RWPE2 (cell line): ENCODE measurements at regions not wholly inside any gene's neighbourhood (a gene's known extent, or its start where the extent isn't known, plus 50 kb on each side); places are given as distances from the start of the nearest gene placed in this dataset.
A peak's percentile ranks its signal among the peaks of the same experiment; 100 is the strongest.

Source experiments
- ATAC-seq: fragments of 200-7000 bp; cut with Tn5 transposase; 3 replicates; pipeline ENCODE4 v1.9.1; 2021; ENCODE audit warnings: low read depth
- DNase-seq: peaks from one replicate; pipeline ENCODE4 v3.0.0-alpha.2; 2020; ENCODE audit warnings: low spot score
- H3K27ac ChIP-seq: fragments of 450-650 bp; 2 replicates; pipeline ENCODE4 v1.5.1; 2017; ENCODE audit warnings: mild to moderate bottlenecking; ENCODE audit not compliant: poor library complexity, severe bottlenecking
- H3K27me3 ChIP-seq: fragments of 250-450 bp; sonication (Bioruptor Pico); 2 replicates; pipeline ENCODE4 v1.5.1; 2021; ENCODE audit warnings: mild to moderate bottlenecking, moderate library complexity; ENCODE audit not compliant: insufficient read depth, poor library complexity, severe bottlenecking
- H3K36me3 ChIP-seq: fragments of 250-450 bp; sonication (Bioruptor Pico); 2 replicates; pipeline ENCODE4 v1.5.1; 2020; ENCODE audit warnings: low read depth, mild to moderate bottlenecking, moderate library complexity
- H3K4me1 ChIP-seq: fragments of 250-450 bp; sonication (Bioruptor Pico); 2 replicates; pipeline ENCODE4 v1.5.1; 2021; ENCODE audit warnings: mild to moderate bottlenecking, moderate library complexity; ENCODE audit not compliant: insufficient read depth, poor library complexity, severe bottlenecking
- H3K4me3 ChIP-seq: fragments of 250-450 bp; sonication (Bioruptor Pico); 2 replicates; pipeline ENCODE4 v1.5.1; 2021; ENCODE audit warnings: mild to moderate bottlenecking, moderate library complexity; ENCODE audit not compliant: severe bottlenecking
- H3K9me3 ChIP-seq: fragments of 250-450 bp; sonication (Bioruptor Pico); 2 replicates; pipeline ENCODE4 v1.5.1; 2021; ENCODE audit warnings: mild to moderate bottlenecking, moderate library complexity; ENCODE audit not compliant: severe bottlenecking
- CTCF ChIP-seq: fragments of 450-650 bp; IDR thresholded peaks from one replicate; pipeline ENCODE4 v1.5.1; 2017; ENCODE audit warnings: mild to moderate bottlenecking, moderate library complexity; ENCODE audit not compliant: poor library complexity, severe bottlenecking

GRCh38 chr11:106399076-106399511 is 321.6 kb downstream of the AASDHPPT start:
- ATAC-seq (peak; percentile 100), DNase-seq (peak; percentile 74)
- TF ChIP-seq CTCF, result no peak
- Histone ChIP-seq H3K27me3 (no peaks in the 10 kb centered on the region), H3K4me1 (peaks cover 16% of the 10 kb centered on the region), H3K36me3 (no peaks in the 10 kb centered on the region), H3K4me3 (no peak overlapping the region), H3K27ac (peak overlapping the region; percentile 93), H3K9me3 (peaks cover 9% of the 10 kb centered on the region)

GRCh38 chr11:106399624-106400023 is 322.2 kb downstream of the AASDHPPT start:
- Histone ChIP-seq H3K27ac (peak overlapping the region; percentile 93), H3K27me3 (no peaks in the 10 kb centered on the region), H3K4me3 (no peak overlapping the region), H3K36me3 (no peaks in the 10 kb centered on the region), H3K4me1 (peaks cover 16% of the 10 kb centered on the region), H3K9me3 (peaks cover 9% of the 10 kb centered on the region)
- TF ChIP-seq CTCF, result no peak
- no peak for DNase-seq
- no peak for ATAC-seq

GRCh38 chr11:106400949-106401570 is 323.6 kb downstream of the AASDHPPT start:
- Histone ChIP-seq H3K4me1 (peaks cover 16% of the 10 kb centered on the region), H3K27ac (peak overlapping the region; percentile 93), H3K4me3 (no peak overlapping the region), H3K9me3 (peaks cover 6% of the 10 kb centered on the region), H3K27me3 (no peaks in the 10 kb centered on the region), H3K36me3 (no peaks in the 10 kb centered on the region)
- TF ChIP-seq CTCF, result no peak
- no peak for ATAC-seq
- no peak for DNase-seq

- H3K4me3 ChIP-seq, result no peak overlapping the region
- no peaks in the 10 kb centered on the region for H3K9me3 ChIP-seq
- DNase-seq (no peak), ATAC-seq (no peak)
- H3K27ac ChIP-seq, result no peak overlapping the region
- H3K4me1 ChIP-seq, result peaks cover 10% of the 10 kb centered on the region
- no peak for TF ChIP-seq CTCF
- no peaks in the 10 kb centered on the region for H3K36me3 ChIP-seq
- no peaks in the 10 kb centered on the region for H3K27me3 ChIP-seq
Measured at GRCh38 chr11:106403751-106404150, 326.3 kb downstream of the AASDHPPT start.

- DNase-seq (no peak), ATAC-seq (no peak)
Measured at GRCh38 chr11:106409222-106409621, 331.8 kb downstream of the AASDHPPT start.

More at GRCh38 chr11:106409222-106409621, 331.8 kb downstream of the AASDHPPT start:
- H3K27me3 ChIP-seq, result no peaks in the 10 kb centered on the region
- H3K4me3 ChIP-seq, result no peak overlapping the region
- H3K9me3 ChIP-seq, result no peaks in the 10 kb centered on the region
- no peaks in the 10 kb centered on the region for H3K36me3 ChIP-seq
- no peak for TF ChIP-seq CTCF
- no peaks in the 10 kb centered on the region for H3K4me1 ChIP-seq
- no peak overlapping the region for H3K27ac ChIP-seq
